ENCODE measurements at regions not wholly inside any gene's neighbourhood (a gene's known extent, or its start where the extent isn't known, plus 50 kb on each side); places are given as distances from the start of the nearest gene placed in this dataset.

GRCh38 chr13:111557921-111558699, 237.7 kb downstream of the TEX29 start:
- DNase-seq (ENCODE audit: low spot score): no peak

- no peak for DNase-seq (ENCODE audit: low spot score)
Observed at GRCh38 chr13:111558700-111559088, 238.3 kb downstream of the TEX29 start.

- no peak for DNase-seq (ENCODE audit: low spot score)
Observed at GRCh38 chr13:111559612-111560403, 239.4 kb downstream of the TEX29 start.

DNA sequence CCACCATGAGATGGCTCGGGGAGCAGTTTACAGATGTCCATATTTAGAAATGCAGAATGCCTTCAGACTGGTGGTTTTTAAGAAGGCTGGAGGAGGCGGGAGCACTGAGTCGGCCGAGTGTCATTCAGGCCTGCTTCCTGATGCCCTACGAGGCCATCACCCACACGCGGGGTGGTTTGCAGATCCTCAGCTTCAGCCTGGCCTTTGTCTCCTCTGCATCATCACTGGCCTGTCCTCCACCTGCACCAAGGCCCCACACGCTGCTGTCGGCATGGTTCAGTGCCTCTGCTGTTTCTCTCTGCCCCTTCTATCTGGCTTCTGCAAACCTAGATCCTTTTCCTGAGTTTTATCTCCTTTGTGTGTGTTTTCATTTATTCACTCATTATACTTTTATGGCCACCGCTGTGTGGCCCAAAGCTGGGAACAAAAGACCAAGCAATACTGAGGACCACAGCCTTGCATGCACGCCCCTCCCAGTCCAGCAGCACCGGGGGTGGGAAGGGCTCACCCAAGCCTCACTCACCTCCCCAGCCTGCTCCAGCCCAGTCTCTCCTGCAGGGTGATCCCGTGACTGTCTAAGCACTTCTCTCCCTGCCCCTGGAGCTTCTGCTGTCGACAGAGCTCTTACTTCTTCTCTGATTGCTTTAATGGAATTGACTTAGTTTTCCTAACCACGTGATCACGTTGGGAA, 240.8 kb downstream of the TEX29 start:
- no peak for DNase-seq (ENCODE audit: low spot score)

GRCh38 chr13:111562716-111563115, 242.3 kb downstream of the TEX29 start:
- DNase-seq (ENCODE audit: low spot score): no peak

DNA sequence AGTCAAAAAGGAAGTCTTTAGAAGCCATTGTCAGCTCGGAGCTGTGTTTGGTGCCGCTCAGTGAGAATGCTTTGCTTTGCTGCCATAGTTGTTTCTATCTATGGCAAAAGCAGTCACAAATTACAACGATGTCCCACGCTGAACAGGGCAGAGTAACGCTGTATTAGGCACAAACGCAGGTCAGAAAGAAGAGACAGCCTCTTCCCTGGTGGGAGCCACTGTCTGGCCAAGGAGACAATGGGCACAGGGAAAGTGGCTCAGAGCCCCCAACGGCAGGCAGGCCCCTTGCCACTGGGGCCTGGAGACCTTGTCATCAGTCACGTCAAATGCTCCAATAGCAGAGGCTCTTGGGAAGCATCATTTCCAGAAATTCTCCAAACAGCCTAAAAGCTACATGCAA, 244.2 kb downstream of the TEX29 start:
- DNase-seq (ENCODE audit: low spot score): no peak

DNA sequence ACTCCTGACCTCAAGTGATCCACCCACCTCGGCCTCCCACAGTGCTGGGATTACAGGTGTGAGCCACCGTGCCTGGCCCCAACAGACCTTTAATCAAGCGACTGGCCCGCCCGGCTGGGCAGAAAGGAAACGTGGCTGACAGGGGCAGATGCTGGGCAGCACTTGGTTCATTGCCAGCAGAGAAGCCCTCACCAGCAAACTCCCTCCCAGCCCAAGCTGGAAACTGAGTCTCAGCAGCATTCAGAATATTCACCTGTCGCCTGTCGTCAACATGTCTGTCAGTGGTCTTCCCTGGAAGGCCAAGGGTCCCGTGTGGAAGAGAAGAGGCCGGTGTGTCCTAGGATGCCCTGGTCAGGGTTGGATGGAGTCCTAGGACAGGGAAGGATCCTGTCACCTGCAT, 245.0 kb downstream of the TEX29 start:
- DNase-seq (ENCODE audit: low spot score): no peak

GRCh38 chr13:111566567-111566966, 246.1 kb downstream of the TEX29 start:
- no peak for DNase-seq (ENCODE audit: low spot score)

GRCh38 chr13:111567637-111568036, 247.2 kb downstream of the TEX29 start:
- DNase-seq (ENCODE audit: low spot score): no peak

- DNase-seq (ENCODE audit: low spot score): no peak
Observed at GRCh38 chr13:111568290-111568689, 247.8 kb downstream of the TEX29 start.

- DNase-seq (ENCODE audit: low spot score): no peak
Observed at GRCh38 chr13:111570911-111571310, 250.5 kb downstream of the TEX29 start.

DNA sequence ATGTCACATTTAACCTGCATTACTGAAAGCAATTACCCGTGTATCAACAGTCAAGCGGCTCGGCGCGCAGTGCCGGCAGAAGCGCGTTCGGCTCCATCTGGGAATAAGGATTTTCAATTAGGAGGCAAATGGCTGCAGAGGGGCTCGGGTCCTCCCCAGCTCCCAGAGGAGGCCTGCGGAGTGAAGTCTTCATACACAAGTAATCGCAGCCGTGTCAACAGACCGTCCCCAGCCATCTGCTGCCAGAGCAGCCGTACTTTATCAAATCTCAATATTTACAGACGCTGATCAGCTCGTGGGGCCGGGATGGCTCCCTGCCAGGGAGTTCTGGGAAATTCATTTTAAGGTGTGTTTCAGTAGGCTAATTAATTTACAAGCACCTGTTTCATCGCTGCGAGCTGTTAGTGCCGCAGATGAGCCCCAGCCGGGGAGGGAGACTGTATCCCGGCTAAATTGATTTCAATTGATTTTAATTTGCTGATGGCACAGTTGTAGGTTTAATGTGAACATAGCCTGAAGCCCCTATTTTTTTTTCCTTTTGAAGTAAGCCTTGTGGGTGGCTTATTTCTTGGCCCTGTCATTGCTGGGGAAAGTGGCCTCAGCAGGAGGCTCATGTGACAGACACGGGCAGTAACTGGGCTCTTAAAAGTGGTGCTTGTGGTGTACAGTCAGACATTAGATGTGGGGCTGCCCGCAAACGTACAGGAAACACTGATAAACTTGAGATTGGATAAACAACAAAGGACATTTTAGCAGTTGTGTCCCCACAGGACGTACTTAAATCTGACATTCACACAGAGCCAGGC, 252.7 kb downstream of the TEX29 start:
- no peak for DNase-seq (ENCODE audit: low spot score)

DNA sequence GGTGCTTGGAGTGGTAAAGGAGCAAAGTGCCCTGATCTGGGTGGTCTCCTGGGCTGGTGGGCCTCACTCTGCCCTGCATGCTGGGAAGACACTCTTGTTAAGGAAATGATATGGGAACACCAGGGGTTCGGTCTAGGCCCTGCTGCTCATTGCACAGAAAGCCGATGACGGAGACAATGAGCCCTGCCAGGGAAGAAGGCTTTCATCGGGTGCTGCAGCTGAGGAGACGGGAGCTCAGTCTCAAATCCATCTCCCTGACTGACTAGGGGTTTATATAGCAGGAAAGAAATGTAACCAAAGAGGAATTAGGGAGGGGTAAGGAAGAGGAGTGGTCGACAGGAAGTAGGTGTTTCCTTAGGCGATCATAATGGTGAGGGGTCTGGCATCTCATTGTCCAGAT, 253.4 kb downstream of the TEX29 start:
- no peak for DNase-seq (ENCODE audit: low spot score)

DNA sequence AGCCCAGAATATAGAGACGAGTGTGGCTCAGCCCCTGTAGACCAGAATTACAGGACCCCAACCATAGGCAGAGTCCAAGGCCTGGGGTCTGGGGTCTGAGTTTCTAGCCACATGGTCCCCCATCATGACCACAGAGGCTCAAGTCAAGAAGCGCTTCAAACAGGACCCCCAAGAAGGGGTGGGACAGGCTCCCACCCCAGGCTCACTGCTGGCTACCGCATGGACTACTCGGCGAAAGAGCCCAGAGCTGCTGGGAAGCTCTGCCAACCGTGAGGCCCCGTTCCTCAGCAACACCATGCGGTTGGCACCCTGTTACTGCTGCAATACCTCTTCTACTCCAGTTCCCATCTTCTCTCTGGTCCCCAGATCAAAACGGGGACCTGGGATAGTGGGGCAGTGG, 254.8 kb downstream of the TEX29 start:
- DNase-seq (ENCODE audit: low spot score): no peak

DNA sequence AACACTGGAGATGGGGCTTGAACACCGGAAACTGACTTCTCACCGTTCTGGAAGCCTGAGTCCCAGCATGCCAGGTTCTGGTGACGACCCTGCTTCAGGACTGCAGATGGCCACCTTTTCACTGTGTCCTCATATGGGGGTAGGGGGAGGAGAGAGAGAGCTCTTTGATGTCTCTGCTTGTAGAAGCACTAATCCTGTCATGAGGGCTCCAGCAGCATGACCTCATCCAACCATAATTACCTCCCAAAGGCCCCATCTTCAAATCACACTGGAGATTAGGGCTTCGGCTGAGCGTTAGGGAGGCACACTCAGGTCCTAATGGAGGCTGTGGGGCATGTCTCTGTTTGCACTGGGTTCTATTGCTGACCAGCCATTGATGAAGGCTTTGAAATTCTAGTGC, 255.3 kb downstream of the TEX29 start:
- DNase-seq (ENCODE audit: low spot score): peak; percentile 13

- DNase-seq (ENCODE audit: low spot score): no peak
Observed at GRCh38 chr13:111577208-111577828, 256.9 kb downstream of the TEX29 start.

GRCh38 chr13:111577956-111578605, 257.6 kb downstream of the TEX29 start:
- no peak for DNase-seq (ENCODE audit: low spot score)

DNA sequence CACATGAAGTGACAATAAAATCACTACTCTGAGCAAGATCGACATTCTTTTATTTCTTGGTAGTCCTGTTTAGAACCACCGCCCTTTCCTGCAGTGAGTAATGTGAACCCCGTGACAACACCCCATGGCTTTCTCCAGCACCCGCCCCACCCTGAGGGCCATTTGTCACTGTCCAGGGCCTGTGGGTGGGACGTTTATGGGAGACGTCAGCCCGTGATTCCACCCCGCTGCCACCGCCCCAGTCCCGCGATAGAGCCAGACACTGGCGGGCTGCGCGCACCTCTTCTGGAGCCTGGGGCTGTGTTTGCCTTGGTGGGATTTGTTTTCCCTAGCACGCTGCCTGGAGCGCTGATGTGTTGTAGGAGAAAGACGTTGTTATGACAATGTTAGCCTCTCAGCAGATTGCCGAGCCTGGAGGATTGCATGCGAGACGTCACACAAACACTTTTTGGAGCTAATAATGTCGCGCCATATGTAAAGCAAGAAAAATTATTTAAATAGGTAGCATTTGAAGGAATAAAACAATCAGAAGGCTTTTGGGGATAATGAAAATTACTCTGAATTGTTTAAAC, 263.7 kb downstream of the TEX29 start:
- peak; percentile 72 for DNase-seq (ENCODE audit: low spot score)

GRCh38 chr13:111584870-111585269, 264.4 kb downstream of the TEX29 start:
- no peak for DNase-seq (ENCODE audit: low spot score)

GRCh38 chr13:111586291-111586690, 265.8 kb downstream of the TEX29 start:
- no peak for DNase-seq (ENCODE audit: low spot score)

GRCh38 chr13:111587249-111587648, 266.8 kb downstream of the TEX29 start:
- DNase-seq (ENCODE audit: low spot score): no peak

All from SW480 (cell line).